Activated CD4-positive, alpha-beta T cell treated with anti-CD3 and anti-CD28 coated beads, Interleukin-10, Interleukin-2, amounts not matched to agents 100 ng/mL and 50 ng/mL, durations not matched to agents 16 hours and 8 hours (primary cell): ENCODE measurements at regions not wholly inside any gene's neighbourhood (a gene's known extent, or its start where the extent isn't known, plus 50 kb on each side); places are given as distances from the start of the nearest gene placed in this dataset.
"Not testable (repeated sequence)": the region's sequence is repeated elsewhere in the genome, so short reads cannot be mapped to it uniquely, and the experiment has no call there.

ENCODE experiments used
- DNase-seq: peaks from one replicate; pipeline ENCODE4 v3.0.0-alpha.2; 2020

- peak; percentile 64 for DNase-seq
Observed at GRCh38 chr6:130675072-130675471, 152.1 kb upstream of the SMLR1 start.

- DNase-seq, result no peak
Observed at GRCh38 chr6:130676077-130676772, 151.0 kb upstream of the SMLR1 start.

- no peak for DNase-seq
Observed at GRCh38 chr6:130676773-130677144, 150.4 kb upstream of the SMLR1 start.

GRCh38 chr6:130677312-130677711, 149.9 kb upstream of the SMLR1 start:
- DNase-seq, result peak; percentile 64

- DNase-seq, result no peak
Observed at GRCh38 chr6:130677766-130678165, 149.4 kb upstream of the SMLR1 start.

- no peak for DNase-seq
Observed at GRCh38 chr6:130679684-130680083, 147.5 kb upstream of the SMLR1 start.

- DNase-seq, result no peak
Observed at GRCh38 chr6:130680116-130680515, 147.1 kb upstream of the SMLR1 start.

GRCh38 chr6:130681028-130681427, 146.2 kb upstream of the SMLR1 start:
- no peak for DNase-seq

GRCh38 chr6:130682066-130682465, 145.1 kb upstream of the SMLR1 start:
- DNase-seq, result no peak

- no peak for DNase-seq
Observed at GRCh38 chr6:130683761-130684517, 143.3 kb upstream of the SMLR1 start.

- DNase-seq, result no peak
Observed at GRCh38 chr6:130692659-130693058, 134.5 kb upstream of the SMLR1 start.

GRCh38 chr6:130693944-130694343, 133.3 kb upstream of the SMLR1 start:
- DNase-seq, result no peak

GRCh38 chr6:130694606-130695005, 132.6 kb upstream of the SMLR1 start:
- DNase-seq, result no peak

- DNase-seq, result no peak
Observed at GRCh38 chr6:130696806-130697205, 130.4 kb upstream of the SMLR1 start.

GRCh38 chr6:130697271-130697994, 129.8 kb upstream of the SMLR1 start:
- peak; percentile 28 for DNase-seq

- DNase-seq, result peak; percentile 81
Observed at GRCh38 chr6:130697995-130698535, 129.1 kb upstream of the SMLR1 start.

- no peak for DNase-seq
Observed at GRCh38 chr6:130699742-130700141, 127.5 kb upstream of the SMLR1 start.

GRCh38 chr6:130700397-130700796, 126.8 kb upstream of the SMLR1 start:
- DNase-seq, result no peak

GRCh38 chr6:130708338-130708737, 118.9 kb upstream of the SMLR1 start:
- no peak for DNase-seq

GRCh38 chr6:130711641-130712040, 115.6 kb upstream of the SMLR1 start:
- not testable (repeated sequence) for DNase-seq

GRCh38 chr6:130713144-130713543, 114.1 kb upstream of the SMLR1 start:
- no peak for DNase-seq

GRCh38 chr6:130715058-130715457, 112.1 kb upstream of the SMLR1 start:
- no peak for DNase-seq

- DNase-seq, result no peak
Observed at GRCh38 chr6:130716466-130716865, 110.7 kb upstream of the SMLR1 start.

- no peak for DNase-seq
Observed at GRCh38 chr6:130717657-130718056, 109.5 kb upstream of the SMLR1 start.
